ENCODE measurements at regions not wholly inside any gene's neighbourhood (a gene's known extent, or its start where the extent isn't known, plus 50 kb on each side); places are given as distances from the start of the nearest gene placed in this dataset.

DNA sequence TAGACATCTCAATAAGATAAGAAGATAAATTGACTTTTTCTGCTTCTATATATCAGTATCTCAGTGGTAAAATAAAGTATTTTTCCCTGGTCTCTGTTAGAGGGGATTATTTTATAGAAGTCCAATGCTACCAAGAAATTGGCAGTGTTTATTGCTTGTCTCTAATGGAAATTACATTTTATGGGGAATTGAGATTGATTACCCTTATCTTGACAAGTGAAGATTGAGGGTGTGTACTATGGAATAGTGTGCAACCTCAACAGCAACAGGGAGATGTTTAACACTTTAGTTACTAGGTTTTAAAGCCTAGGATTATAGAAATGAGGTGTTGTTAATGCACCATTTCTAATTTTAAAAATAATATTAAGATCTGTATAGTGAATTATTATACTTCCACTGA is 154.8 kb upstream of the ROBO1 start:
- TF ChIP-seq, protein P1, sequence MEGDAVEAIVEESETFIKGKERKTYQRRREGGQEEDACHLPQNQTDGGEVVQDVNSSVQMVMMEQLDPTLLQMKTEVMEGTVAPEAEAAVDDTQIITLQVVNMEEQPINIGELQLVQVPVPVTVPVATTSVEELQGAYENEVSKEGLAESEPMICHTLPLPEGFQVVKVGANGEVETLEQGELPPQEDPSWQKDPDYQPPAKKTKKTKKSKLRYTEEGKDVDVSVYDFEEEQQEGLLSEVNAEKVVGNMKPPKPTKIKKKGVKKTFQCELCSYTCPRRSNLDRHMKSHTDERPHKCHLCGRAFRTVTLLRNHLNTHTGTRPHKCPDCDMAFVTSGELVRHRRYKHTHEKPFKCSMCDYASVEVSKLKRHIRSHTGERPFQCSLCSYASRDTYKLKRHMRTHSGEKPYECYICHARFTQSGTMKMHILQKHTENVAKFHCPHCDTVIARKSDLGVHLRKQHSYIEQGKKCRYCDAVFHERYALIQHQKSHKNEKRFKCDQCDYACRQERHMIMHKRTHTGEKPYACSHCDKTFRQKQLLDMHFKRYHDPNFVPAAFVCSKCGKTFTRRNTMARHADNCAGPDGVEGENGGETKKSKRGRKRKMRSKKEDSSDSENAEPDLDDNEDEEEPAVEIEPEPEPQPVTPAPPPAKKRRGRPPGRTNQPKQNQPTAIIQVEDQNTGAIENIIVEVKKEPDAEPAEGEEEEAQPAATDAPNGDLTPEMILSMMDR (IDR thresholded peaks at IDR 0.05): no peak
- no peak for TF ChIP-seq POLR2A (IDR thresholded peaks at IDR 0.05)

Measured in Peyer's patch (tissue), 4 donors.